MM.1S (cell line): ENCODE measurements at regions not wholly inside any gene's neighbourhood (a gene's known extent, or its start where the extent isn't known, plus 50 kb on each side); places are given as distances from the start of the nearest gene placed in this dataset.
"Not testable (repeated sequence)": the region's sequence is repeated elsewhere in the genome, so short reads cannot be mapped to it uniquely, and the experiment has no call there.

Experiments
- DNase-seq: peaks from one replicate; pipeline ENCODE4 v3.0.0-alpha.2; 2015
- H2AFZ ChIP-seq: fragments of 300-600 bp; sonication (generic); 2 replicates; pipeline ENCODE4 v1.6.0; 2016; ENCODE audit warnings: antibody characterized with exemption, low read length
- H3F3A ChIP-seq: fragments of 300-600 bp; sonication (generic); 2 replicates; pipeline ENCODE4 v1.6.1; 2016; ENCODE audit warnings: mild to moderate bottlenecking, antibody characterized with exemption, low read length, moderate library complexity, mixed read lengths; ENCODE audit not compliant: insufficient read depth
- H3K27ac ChIP-seq: fragments of 300-600 bp; sonication (generic); 2 replicates; pipeline ENCODE4 v1.5.1; 2016; ENCODE audit warnings: mild to moderate bottlenecking, low read length
- H3K27me3 ChIP-seq: fragments of 300-600 bp; sonication (generic); replicated peaks from 2 replicates; pipeline ENCODE4 v1.6.0; 2016; ENCODE audit warnings: low read length; ENCODE audit not compliant: insufficient read depth
- H3K36me3 ChIP-seq: fragments of 300-600 bp; sonication (generic); replicated peaks from 2 replicates; pipeline ENCODE4 v1.6.1; 2016; ENCODE audit warnings: mild to moderate bottlenecking, low read length, mixed read lengths; ENCODE audit not compliant: insufficient read depth
- H3K4me1 ChIP-seq: fragments of 300-600 bp; sonication (generic); 2 replicates; pipeline ENCODE4 v1.6.1; 2016; ENCODE audit warnings: low read length, mixed read lengths
- H3K4me2 ChIP-seq: fragments of 300-600 bp; sonication (generic); 2 replicates; pipeline ENCODE4 v1.6.0; 2016; ENCODE audit warnings: low read depth, low read length
- H3K4me3 ChIP-seq: fragments of 300-600 bp; sonication (generic); 2 replicates; pipeline ENCODE4 v1.5.1; 2016; ENCODE audit warnings: low read length, mixed read lengths
- H3K79me2 ChIP-seq: fragments of 300-600 bp; sonication (generic); 2 replicates; pipeline ENCODE4 v1.6.1; 2016; ENCODE audit warnings: mixed run types, low read length, mixed read lengths
- H3K9ac ChIP-seq: fragments of 300-600 bp; sonication (generic); 2 replicates; pipeline ENCODE4 v1.6.1; 2016; ENCODE audit warnings: low read length, mixed read lengths
- H3K9me2 ChIP-seq: fragments of 300-600 bp; sonication (generic); replicated peaks from 2 replicates; pipeline ENCODE4 v1.6.1; 2016; ENCODE audit warnings: mild to moderate bottlenecking, low read length, mixed read lengths; ENCODE audit not compliant: insufficient read depth
- H3K9me3 ChIP-seq: fragments of 300-600 bp; sonication (generic); replicated peaks from 2 replicates; pipeline ENCODE4 v1.6.1; 2016; ENCODE audit warnings: mild to moderate bottlenecking, low read length, mixed read lengths; ENCODE audit not compliant: insufficient read depth
- H4K20me1 ChIP-seq: fragments of 300-600 bp; sonication (generic); 2 replicates; pipeline ENCODE4 v1.6.1; 2016; ENCODE audit warnings: mild to moderate bottlenecking, low read length, moderate library complexity, mixed read lengths; ENCODE audit not compliant: insufficient read depth
- EZH2 ChIP-seq: fragments of 300-600 bp; sonication (generic); optimal IDR thresholded peaks from 2 replicates; pipeline ENCODE3; 2017; ENCODE audit warnings: low read depth, mild to moderate bottlenecking, antibody characterized with exemption, low read length, mixed read lengths
- EZH2phosphoT487 ChIP-seq: fragments of 300-600 bp; sonication (generic); IDR thresholded peaks from 2 replicates; pipeline ENCODE4 v1.6.1; 2018; ENCODE audit warnings: antibody characterized with exemption, low read length
- TF ChIP-seq, protein P1 (sequence below): fragments of 300-600 bp; sonication (generic); IDR thresholded peaks from 2 replicates; pipeline ENCODE4 v1.5.1; 2016; ENCODE audit warnings: antibody characterized with exemption, low read length, mixed read lengths

GRCh38 chr18:21960189-21960588, 209.2 kb upstream of the GATA6 start:
- Histone ChIP-seq H3K27ac (no peak overlapping the region), H3K4me2 (no peak overlapping the region), H4K20me1 (no peaks in the 10 kb centered on the region), H3K4me3 (no peak overlapping the region), H2AFZ (no peak overlapping the region), H3K79me2 (no peaks in the 10 kb centered on the region), H3K4me1 (no peaks in the 10 kb centered on the region), H3F3A (no peaks in the 10 kb centered on the region), H3K9me3 (no peaks in the 10 kb centered on the region), H3K27me3 (no peaks in the 10 kb centered on the region), H3K9ac (no peak overlapping the region), H3K9me2 (no peaks in the 10 kb centered on the region), H3K36me3 (no peaks in the 10 kb centered on the region)
- TF ChIP-seq EZH2phosphoT487 (no peak), EZH2 (no peak)
- TF ChIP-seq, protein P1, sequence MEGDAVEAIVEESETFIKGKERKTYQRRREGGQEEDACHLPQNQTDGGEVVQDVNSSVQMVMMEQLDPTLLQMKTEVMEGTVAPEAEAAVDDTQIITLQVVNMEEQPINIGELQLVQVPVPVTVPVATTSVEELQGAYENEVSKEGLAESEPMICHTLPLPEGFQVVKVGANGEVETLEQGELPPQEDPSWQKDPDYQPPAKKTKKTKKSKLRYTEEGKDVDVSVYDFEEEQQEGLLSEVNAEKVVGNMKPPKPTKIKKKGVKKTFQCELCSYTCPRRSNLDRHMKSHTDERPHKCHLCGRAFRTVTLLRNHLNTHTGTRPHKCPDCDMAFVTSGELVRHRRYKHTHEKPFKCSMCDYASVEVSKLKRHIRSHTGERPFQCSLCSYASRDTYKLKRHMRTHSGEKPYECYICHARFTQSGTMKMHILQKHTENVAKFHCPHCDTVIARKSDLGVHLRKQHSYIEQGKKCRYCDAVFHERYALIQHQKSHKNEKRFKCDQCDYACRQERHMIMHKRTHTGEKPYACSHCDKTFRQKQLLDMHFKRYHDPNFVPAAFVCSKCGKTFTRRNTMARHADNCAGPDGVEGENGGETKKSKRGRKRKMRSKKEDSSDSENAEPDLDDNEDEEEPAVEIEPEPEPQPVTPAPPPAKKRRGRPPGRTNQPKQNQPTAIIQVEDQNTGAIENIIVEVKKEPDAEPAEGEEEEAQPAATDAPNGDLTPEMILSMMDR = no peak
- DNase-seq = no peak

- no peaks in the 10 kb centered on the region for H3K9me2 ChIP-seq
- no peak overlapping the region for H3K9ac ChIP-seq
- H3K27me3 ChIP-seq = no peaks in the 10 kb centered on the region
- no peak for DNase-seq
- no peak overlapping the region for H3K27ac ChIP-seq
- no peaks in the 10 kb centered on the region for H4K20me1 ChIP-seq
- H3K4me3 ChIP-seq = no peak overlapping the region
- TF ChIP-seq EZH2phosphoT487 = no peak
- no peak for TF ChIP-seq EZH2
- TF ChIP-seq, protein P1 = no peak
- H3F3A ChIP-seq = no peaks in the 10 kb centered on the region
- no peak overlapping the region for H3K4me2 ChIP-seq
- no peaks in the 10 kb centered on the region for H3K9me3 ChIP-seq
- H3K4me1 ChIP-seq = no peaks in the 10 kb centered on the region
- no peaks in the 10 kb centered on the region for H3K36me3 ChIP-seq
- no peak overlapping the region for H2AFZ ChIP-seq
- H3K79me2 ChIP-seq = no peaks in the 10 kb centered on the region
These were observed 206.1 kb upstream of the GATA6 start for GRCh38 chr18:21963336-21963735.

DNA sequence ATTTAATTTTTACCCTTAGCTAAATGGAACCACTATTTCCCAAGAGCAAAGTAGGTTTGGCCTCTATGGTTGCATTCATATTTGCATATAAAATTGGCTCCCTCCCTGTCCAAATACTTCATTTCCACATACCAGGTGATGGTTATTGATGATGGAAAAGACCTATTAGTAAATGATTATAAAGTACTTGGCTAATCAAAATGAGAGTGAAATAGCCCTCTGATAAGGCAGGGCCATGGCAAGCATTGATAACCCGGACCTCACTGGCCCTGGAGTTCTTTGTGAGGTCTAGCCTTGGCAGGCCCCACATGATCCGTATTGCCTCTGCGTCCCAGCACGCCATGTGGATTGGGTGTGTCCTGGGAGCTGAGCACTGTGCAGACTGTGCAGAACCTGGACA, 201.1 kb upstream of the GATA6 start:
- Histone ChIP-seq H3K27ac (no peak overlapping the region), H3K4me2 (no peak overlapping the region), H3K4me3 (no peak overlapping the region), H3K79me2 (no peaks in the 10 kb centered on the region), H4K20me1 (no peaks in the 10 kb centered on the region), H3K9me2 (no peaks in the 10 kb centered on the region), H3K9ac (no peak overlapping the region), H3K36me3 (no peaks in the 10 kb centered on the region), H3K4me1 (no peaks in the 10 kb centered on the region), H3K9me3 (no peaks in the 10 kb centered on the region), H3K27me3 (no peaks in the 10 kb centered on the region), H3F3A (no peaks in the 10 kb centered on the region), H2AFZ (no peak overlapping the region)
- TF ChIP-seq EZH2phosphoT487 = no peak
- TF ChIP-seq, protein P1 = no peak
- TF ChIP-seq EZH2 = no peak
- DNase-seq = no peak

DNA sequence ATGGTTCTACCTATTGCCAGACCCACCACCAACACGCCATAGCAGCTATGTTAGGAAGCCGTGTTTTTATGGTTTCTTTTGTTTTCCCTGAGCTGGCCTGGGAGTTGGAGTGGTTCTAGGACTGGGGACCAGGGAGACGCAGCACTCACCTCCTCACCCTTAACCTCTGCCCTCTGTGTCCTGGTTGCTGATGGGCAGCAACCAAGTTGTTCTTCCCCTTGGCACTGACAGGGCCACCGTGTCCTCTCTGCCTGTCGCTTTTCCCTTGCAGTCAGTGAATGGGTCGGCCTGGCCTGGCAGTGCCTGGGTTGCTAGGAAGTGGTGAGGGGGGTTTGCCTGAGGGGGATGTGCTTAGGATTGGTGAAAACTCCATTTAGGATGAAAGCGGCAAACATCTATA, 197.1 kb upstream of the GATA6 start:
- H3K27ac ChIP-seq = no peak overlapping the region
- H3F3A ChIP-seq = no peaks in the 10 kb centered on the region
- DNase-seq = no peak
- no peaks in the 10 kb centered on the region for H3K79me2 ChIP-seq
- H4K20me1 ChIP-seq = no peaks in the 10 kb centered on the region
- no peaks in the 10 kb centered on the region for H3K9me3 ChIP-seq
- no peaks in the 10 kb centered on the region for H3K36me3 ChIP-seq
- H3K4me1 ChIP-seq = no peaks in the 10 kb centered on the region
- H3K4me3 ChIP-seq = no peak overlapping the region
- TF ChIP-seq, protein P1 = no peak
- no peak for TF ChIP-seq EZH2phosphoT487
- no peak for TF ChIP-seq EZH2
- H3K9ac ChIP-seq = no peak overlapping the region
- no peak overlapping the region for H2AFZ ChIP-seq
- no peaks in the 10 kb centered on the region for H3K9me2 ChIP-seq
- H3K4me2 ChIP-seq = no peak overlapping the region
- H3K27me3 ChIP-seq = no peaks in the 10 kb centered on the region

DNA sequence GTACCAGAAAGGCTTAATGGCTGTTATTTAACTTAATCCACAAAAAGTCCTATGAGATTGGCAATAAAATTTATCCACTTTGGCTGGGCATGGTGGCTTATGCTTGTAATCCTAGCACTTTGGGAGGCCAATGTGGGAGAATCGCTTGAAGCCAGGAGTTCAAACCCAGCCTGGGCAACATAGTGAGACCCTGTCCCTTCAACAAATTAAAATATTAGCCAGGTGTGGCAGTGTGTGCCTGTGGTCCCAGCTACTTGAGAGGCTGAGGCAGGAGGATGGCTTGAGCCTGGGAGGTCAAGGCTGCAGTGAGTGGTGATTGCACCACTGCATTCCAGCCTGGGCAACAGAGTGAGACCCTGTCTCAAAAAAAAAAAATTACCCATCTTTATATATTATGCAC, 193.4 kb upstream of the GATA6 start:
- H3K79me2 ChIP-seq, H3K9ac ChIP-seq, H3K4me2 ChIP-seq, H2AFZ ChIP-seq, H3K27me3 ChIP-seq, DNase-seq, H3K4me1 ChIP-seq, H3K36me3 ChIP-seq, H4K20me1 ChIP-seq, H3K4me3 ChIP-seq, H3K9me2 ChIP-seq, H3K27ac ChIP-seq, H3K9me3 ChIP-seq, H3F3A ChIP-seq: not testable (repeated sequence)
